ENCODE measurements at regions not wholly inside any gene's neighbourhood (a gene's known extent, or its start where the extent isn't known, plus 50 kb on each side); places are given as distances from the start of the nearest gene placed in this dataset.

DNA sequence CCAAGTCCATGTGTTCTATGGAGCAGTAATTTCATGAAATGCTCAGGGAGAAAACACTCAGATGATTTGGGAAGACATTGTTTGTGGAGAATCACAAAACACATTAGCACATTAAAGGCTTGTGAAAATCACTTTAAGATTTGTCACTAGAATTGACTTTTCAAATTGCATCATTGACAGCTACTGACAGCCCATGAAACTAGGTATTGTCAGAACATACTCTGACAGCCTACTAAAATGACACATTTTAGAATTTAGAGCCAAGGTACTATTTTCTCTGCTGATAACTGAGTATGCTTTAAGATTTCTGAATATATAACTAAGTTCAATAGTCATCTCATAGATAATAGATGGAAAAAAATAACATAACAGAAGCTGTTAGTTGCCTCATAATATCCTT, 67.4 kb upstream of the FOXC1 start:
- no peak for DNase-seq (ENCODE audit: low read depth)
- TF ChIP-seq, protein P1, sequence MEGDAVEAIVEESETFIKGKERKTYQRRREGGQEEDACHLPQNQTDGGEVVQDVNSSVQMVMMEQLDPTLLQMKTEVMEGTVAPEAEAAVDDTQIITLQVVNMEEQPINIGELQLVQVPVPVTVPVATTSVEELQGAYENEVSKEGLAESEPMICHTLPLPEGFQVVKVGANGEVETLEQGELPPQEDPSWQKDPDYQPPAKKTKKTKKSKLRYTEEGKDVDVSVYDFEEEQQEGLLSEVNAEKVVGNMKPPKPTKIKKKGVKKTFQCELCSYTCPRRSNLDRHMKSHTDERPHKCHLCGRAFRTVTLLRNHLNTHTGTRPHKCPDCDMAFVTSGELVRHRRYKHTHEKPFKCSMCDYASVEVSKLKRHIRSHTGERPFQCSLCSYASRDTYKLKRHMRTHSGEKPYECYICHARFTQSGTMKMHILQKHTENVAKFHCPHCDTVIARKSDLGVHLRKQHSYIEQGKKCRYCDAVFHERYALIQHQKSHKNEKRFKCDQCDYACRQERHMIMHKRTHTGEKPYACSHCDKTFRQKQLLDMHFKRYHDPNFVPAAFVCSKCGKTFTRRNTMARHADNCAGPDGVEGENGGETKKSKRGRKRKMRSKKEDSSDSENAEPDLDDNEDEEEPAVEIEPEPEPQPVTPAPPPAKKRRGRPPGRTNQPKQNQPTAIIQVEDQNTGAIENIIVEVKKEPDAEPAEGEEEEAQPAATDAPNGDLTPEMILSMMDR (IDR thresholded peaks at IDR 0.05; ENCODE audit: insufficient read depth, low read depth, low read length, missing control alignments), result no peak
- no peak overlapping the region for H3K4me3 ChIP-seq (ENCODE audit: low read depth, low read length)

DNA sequence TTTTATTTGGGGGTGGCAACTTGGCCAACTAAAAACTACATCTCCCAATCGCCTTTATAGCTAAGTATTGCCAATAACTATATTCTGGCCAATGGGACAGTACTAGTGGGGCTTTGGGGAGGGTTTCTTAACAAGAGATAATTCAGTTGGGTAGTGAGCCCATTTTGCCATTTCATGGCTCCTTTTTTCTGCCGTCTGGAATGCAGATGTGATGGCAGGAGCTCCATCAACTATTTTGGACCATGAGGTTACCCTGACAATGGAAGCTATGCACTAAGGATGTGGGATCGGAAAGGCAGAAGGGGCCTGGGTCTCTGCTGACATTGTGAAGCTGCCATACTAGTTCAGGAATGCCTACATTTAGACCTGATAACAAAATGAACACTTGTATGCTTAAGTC, 67.0 kb upstream of the FOXC1 start:
- DNase-seq (ENCODE audit: low read depth), result no peak
- TF ChIP-seq, protein P1 (IDR thresholded peaks at IDR 0.05; ENCODE audit: insufficient read depth, low read depth, low read length, missing control alignments), result no peak
- no peak overlapping the region for H3K4me3 ChIP-seq (ENCODE audit: low read depth, low read length)

- TF ChIP-seq, protein P1 (IDR thresholded peaks at IDR 0.05; ENCODE audit: insufficient read depth, low read depth, low read length, missing control alignments), result no peak
- DNase-seq (ENCODE audit: low read depth), result no peak
Measured at GRCh38 chr6:1544000-1544399, 65.7 kb upstream of the FOXC1 start.

DNA sequence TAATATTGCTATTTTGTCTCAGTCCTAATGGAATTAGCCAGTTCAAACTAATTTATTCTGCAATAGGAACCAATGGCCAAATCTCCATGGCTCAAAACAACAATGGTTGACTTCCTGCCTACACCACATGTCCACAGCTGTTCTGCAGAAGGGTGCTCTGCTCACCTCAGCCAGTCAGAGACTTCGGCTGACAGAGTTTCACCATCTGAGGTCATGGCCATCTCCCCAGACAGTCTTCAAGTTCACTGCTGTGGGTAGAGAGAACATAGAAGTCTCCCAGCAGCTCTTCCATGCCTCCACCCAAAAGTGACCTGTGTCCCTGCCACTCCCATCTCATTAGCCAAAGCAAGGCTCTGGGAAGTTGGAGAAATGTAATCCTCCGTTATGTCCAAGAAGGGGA, 65.1 kb upstream of the FOXC1 start:
- TF ChIP-seq, protein P1 (IDR thresholded peaks at IDR 0.05; ENCODE audit: insufficient read depth, low read depth, low read length, missing control alignments), result no peak
- no peak overlapping the region for H3K4me3 ChIP-seq (ENCODE audit: low read depth, low read length)
- no peak for DNase-seq (ENCODE audit: low read depth)

More at GRCh38 chr6:1544000-1544399, 65.7 kb upstream of the FOXC1 start:
- no peak overlapping the region for H3K4me3 ChIP-seq (ENCODE audit: low read depth, low read length)

GRCh38 chr6:1545654-1546053, 64.1 kb upstream of the FOXC1 start:
- TF ChIP-seq, protein P1 (IDR thresholded peaks at IDR 0.05; ENCODE audit: insufficient read depth, low read depth, low read length, missing control alignments), result no peak
- DNase-seq (ENCODE audit: low read depth), result no peak
- no peak overlapping the region for H3K4me3 ChIP-seq (ENCODE audit: low read depth, low read length)

GRCh38 chr6:1547785-1548184, 61.9 kb upstream of the FOXC1 start:
- no peak overlapping the region for H3K4me3 ChIP-seq (ENCODE audit: low read depth, low read length)
- no peak for DNase-seq (ENCODE audit: low read depth)
- TF ChIP-seq, protein P1 (IDR thresholded peaks at IDR 0.05; ENCODE audit: insufficient read depth, low read depth, low read length, missing control alignments), result no peak

DNA sequence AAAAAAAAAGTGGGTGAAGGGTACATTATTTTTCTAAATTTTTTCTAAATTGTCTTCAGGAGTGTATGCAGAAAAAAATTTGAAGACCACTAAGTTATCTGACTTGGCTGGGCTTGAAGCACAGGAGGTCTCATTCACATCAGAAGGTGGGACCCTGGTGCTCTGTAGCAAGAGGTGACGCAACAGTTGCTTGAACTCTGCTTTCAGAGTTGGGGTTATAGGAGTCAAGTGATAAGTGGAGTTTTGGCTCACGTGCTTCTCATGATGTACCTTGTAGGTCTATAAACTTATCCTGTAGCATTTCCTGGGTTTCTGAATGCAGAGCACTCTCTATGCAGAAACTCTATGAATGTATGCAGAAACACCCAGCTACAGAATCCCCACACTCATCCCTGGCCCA, 58.5 kb upstream of the FOXC1 start:
- no peak overlapping the region for H3K4me3 ChIP-seq (ENCODE audit: low read depth, low read length)
- DNase-seq (ENCODE audit: low read depth), result no peak
- TF ChIP-seq, protein P1 (IDR thresholded peaks at IDR 0.05; ENCODE audit: insufficient read depth, low read depth, low read length, missing control alignments), result no peak
